GM12878 (cell line): ENCODE measurements at regions not wholly inside any gene's neighbourhood (a gene's known extent, or its start where the extent isn't known, plus 50 kb on each side); places are given as distances from the start of the nearest gene placed in this dataset.
"Not testable (repeated sequence)": the region's sequence is repeated elsewhere in the genome, so short reads cannot be mapped to it uniquely, and the experiment has no call there.

Experiments
- ATAC-seq: fragments of 200-7000 bp; cut with Tn5 transposase; 3 replicates; pipeline ENCODE4 v1.9.1; 2020; ENCODE audit warnings: mild to moderate bottlenecking, moderate library complexity
- BruUV-seq: library from RNA; stranded (reverse); fragments of 400-500 nt; replicated peaks from 2 replicates; lab custom pipeline; 2021; lab: Mats Ljungman, UMichigan
- CTCF ChIA-PET: fragments of 300-600 bp; sonication (Branson Sonifier 250); formaldehyde crosslinking; extraction: SDS; loops from one replicate; lab custom pipeline; 2021; ENCODE audit warnings: inconsistent platforms; lab: Yijun Ruan, JAX
- POLR2A ChIA-PET: fragments of 350-600 bp; formaldehyde crosslinking; extraction: SDS; loops from one replicate; lab custom pipeline; 2021; ENCODE audit warnings: inconsistent platforms; lab: Charles Lee
- RAD21 ChIA-PET: fragments of 300-600 bp; sonication (Branson Sonifier 250); formaldehyde crosslinking; loops from one replicate; lab custom pipeline; 2023; ENCODE audit warnings: antibody characterized with exemption; ENCODE audit not compliant: unreplicated experiment; lab: Charles Lee
- SMC1A ChIA-PET: fragments of 300-600 bp; sonication (Branson Sonifier 250); formaldehyde crosslinking; loops from one replicate; lab custom pipeline; 2023; ENCODE audit not compliant: unreplicated experiment, uncharacterized antibody; lab: Charles Lee
- DNase-seq: peaks from one replicate; pipeline ENCODE4 v3.0.0-alpha.2; 2011; ENCODE audit warnings: low read depth, low spot score
- FAIRE-seq: peaks from 3 replicates; lab custom pipeline; 2011; peaks lifted over from hg19 to GRCh38; lab: Jason Lieb, UNC
- H2AFZ ChIP-seq: 2 replicates; pipeline ENCODE4 v1.6.0; 2011; ENCODE audit warnings: low read depth, low read length, control low read depth; ENCODE audit not compliant: control insufficient read depth
- H3K27ac ChIP-seq: 2 replicates; pipeline ENCODE4 v1.5.1; 2011; ENCODE audit warnings: control low read depth; ENCODE audit not compliant: control insufficient read depth, insufficient read depth
- H3K27me3 ChIP-seq, 2 experiments: replicated peaks in 1 of 2; 2 replicates each; pipeline versions ENCODE4 v1.6.0 to v1.6.1; 2011; ENCODE audit warnings: low read length in 1 of 2; ENCODE audit not compliant: control insufficient read depth in 2 of 2, insufficient read depth in 2 of 2
- H3K36me3 ChIP-seq, 2 experiments: 2 replicates each; pipeline ENCODE4 v1.5.1; 2011; ENCODE audit warnings: low read length in 1 of 2; ENCODE audit not compliant: control insufficient read depth in 2 of 2, insufficient read depth in 2 of 2
- H3K4me1 ChIP-seq: 2 replicates; pipeline ENCODE4 v1.6.1; 2011; ENCODE audit warnings: mild to moderate bottlenecking, low read length, moderate library complexity, mixed read lengths; ENCODE audit not compliant: control insufficient read depth, insufficient read depth
- H3K4me2 ChIP-seq: 2 replicates; pipeline ENCODE4 v1.6.0; 2011; ENCODE audit warnings: control low read depth; ENCODE audit not compliant: control insufficient read depth, insufficient read depth
- H3K4me3 ChIP-seq: fragments of 200-600 bp; sonication (generic); 2 replicates; pipeline ENCODE4 v1.5.1; 2016
- H3K79me2 ChIP-seq: 2 replicates; pipeline ENCODE4 v1.6.0; 2011; ENCODE audit warnings: low read length; ENCODE audit not compliant: control insufficient read depth, insufficient read depth
- H3K9ac ChIP-seq: 2 replicates; pipeline ENCODE4 v1.8.0; 2011; ENCODE audit warnings: low read length, control low read depth, mixed read lengths; ENCODE audit not compliant: control insufficient read depth, insufficient read depth
- H3K9me3 ChIP-seq: replicated peaks from 3 replicates; pipeline ENCODE4 v1.5.1; 2011; ENCODE audit warnings: mild to moderate bottlenecking, low read length; ENCODE audit not compliant: control insufficient read depth, insufficient read depth
- H4K20me1 ChIP-seq: 2 replicates; pipeline ENCODE4 v1.6.0; 2011; ENCODE audit not compliant: control insufficient read depth, insufficient read depth
- HCFC1 ChIP-seq: fragments of 150-350 bp; IDR thresholded peaks from 2 replicates; pipeline ENCODE4 v1.6.1; 2014; ENCODE audit warnings: low read length
- MYB ChIP-seq: fragments of 150-350 bp; IDR thresholded peaks from 2 replicates; pipeline ENCODE4 v1.6.1; 2014; ENCODE audit warnings: mild to moderate bottlenecking, low read depth, low read length, borderline replicate concordance
- STAT3 ChIP-seq: IDR thresholded peaks from 2 replicates; pipeline ENCODE4 v1.6.1; 2011; ENCODE audit warnings: low read depth, low read length, improper control_type of control experiment
- WGBS: methylation state at CpG from one replicate; pipeline ENCODE4 v1.1.6; 2016; ENCODE audit warnings: low lambda C conversion rate; ENCODE audit not compliant: insufficient replicate concordance, insufficient coverage; ENCODE audit errors: missing lambda C conversion rate; 5-methylcytosine and 5-hydroxymethylcytosine counted together
- in situ Hi-C: fragments of 300-500 bp; cut with MboI; formaldehyde crosslinking; loops from 9 replicates; pipeline ENCODE4 v1.14.3; 2018; ENCODE audit warnings: mixed read lengths
- intact Hi-C: fragments of 100-400 bp; cut with micrococcal nuclease; formaldehyde crosslinking; loops from one replicate; pipeline ENCODE4 v1.14.2; 2022; ENCODE audit not compliant: unreplicated experiment
- TF ChIP-seq, protein P1 (sequence below): fragments of 150-350 bp; IDR thresholded peaks from 2 replicates; pipeline ENCODE4 v1.6.1; 2014; ENCODE audit warnings: mild to moderate bottlenecking, low read depth, low read length
- TF ChIP-seq, protein P2 (sequence below): IDR thresholded peaks from 2 replicates; pipeline ENCODE4 v1.6.1; 2011; ENCODE audit warnings: low read depth, mild to moderate bottlenecking, low read length, moderate library complexity, borderline replicate concordance; ENCODE audit errors: extremely low read depth
- TF ChIP-seq, protein P3 (sequence below): IDR thresholded peaks from 2 replicates; pipeline ENCODE4 v1.6.1; 2011; ENCODE audit warnings: borderline replicate concordance, low read depth, mild to moderate bottlenecking, moderate library complexity, low read length; ENCODE audit not compliant: insufficient read depth, poor library complexity, severe bottlenecking

DNA sequence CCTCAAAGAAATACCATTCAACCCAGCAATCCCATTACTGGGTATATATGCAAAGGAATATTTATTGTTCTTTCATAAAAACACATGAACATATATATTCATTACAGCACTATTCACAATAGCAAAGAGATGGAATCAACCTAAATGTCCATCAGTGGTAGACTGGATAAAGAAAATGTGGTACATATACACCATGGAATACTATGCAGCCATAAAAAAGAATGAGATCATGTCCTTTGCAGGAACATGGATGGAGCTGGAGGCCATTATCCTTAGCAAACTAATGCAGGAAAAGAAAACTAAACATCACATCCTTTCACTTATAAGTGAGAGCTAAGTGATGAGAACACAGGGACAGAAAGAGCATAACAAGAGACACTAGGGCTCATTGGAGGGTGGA, 142.7 kb upstream of the THY1 start:
- H3K4me2 ChIP-seq, H4K20me1 ChIP-seq, BruUV-seq, DNase-seq, H3K9ac ChIP-seq, H3K79me2 ChIP-seq, CTCF ChIA-PET, RAD21 ChIA-PET, ATAC-seq, in situ Hi-C loops, H3K4me3 ChIP-seq, H3K27me3 ChIP-seq, FAIRE-seq, H3K4me1 ChIP-seq, H3K36me3 ChIP-seq, H3K27ac ChIP-seq, intact Hi-C loops, H2AFZ ChIP-seq, POLR2A ChIA-PET, H3K9me3 ChIP-seq: not testable (repeated sequence)
- SMC1A ChIA-PET: interaction anchor here (0.6 kb wide), 1 partner anchor 59 kb away, joined by 5 read pairs; no protein-coding TSS in a partner anchor

DNA sequence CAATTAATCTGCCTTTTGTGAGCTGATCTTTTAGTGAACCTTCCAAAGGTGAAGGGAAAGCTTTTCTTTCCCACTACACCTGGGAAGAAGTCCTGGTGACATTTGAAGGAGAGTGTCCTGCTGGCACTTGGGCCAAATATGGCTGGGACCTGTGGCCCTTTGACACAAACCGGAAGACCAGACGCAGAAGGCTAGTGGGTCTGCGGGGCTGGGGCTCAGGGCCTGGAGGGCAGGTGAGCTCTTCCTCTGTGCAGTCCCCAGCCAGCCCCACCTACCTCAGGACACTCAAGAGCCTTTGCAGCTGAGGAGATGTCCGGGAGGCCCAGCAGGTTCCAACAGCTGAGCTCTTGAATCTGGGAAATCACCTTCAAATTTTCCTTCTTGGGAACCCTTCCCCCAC, 138.0 kb upstream of the THY1 start:
- ATAC-seq (no peak), DNase-seq (no peak), FAIRE-seq (no peak)
- H2AFZ ChIP-seq: no peak overlapping the region
- H3K27me3 ChIP-seq: no peaks in the 10 kb centered on the region; a peak in 2 of 4 replicates
- no peak overlapping the region for H3K4me3 ChIP-seq
- ChIA-PET POLR2A (no interaction called here), SMC1A (no interaction called here), RAD21 (no interaction called here)
- no peaks in the 10 kb centered on the region for H3K4me1 ChIP-seq
- peaks cover 1% of the 10 kb centered on the region; the same call in 1 of the 3 replicates for H3K9me3 ChIP-seq
- 56% methylated on average over 3 of the region's 4 CpGs for WGBS
- in situ Hi-C loops: no loop called here
- no peaks in the 10 kb centered on the region for H4K20me1 ChIP-seq
- no peak overlapping the region for H3K27ac ChIP-seq
- H3K36me3 ChIP-seq: no peaks in the 10 kb centered on the region
- H3K9ac ChIP-seq: no peak overlapping the region
- TF ChIP-seq STAT3 (no peak), MYB (no peak), HCFC1 (no peak)
- TF ChIP-seq, protein P1, sequence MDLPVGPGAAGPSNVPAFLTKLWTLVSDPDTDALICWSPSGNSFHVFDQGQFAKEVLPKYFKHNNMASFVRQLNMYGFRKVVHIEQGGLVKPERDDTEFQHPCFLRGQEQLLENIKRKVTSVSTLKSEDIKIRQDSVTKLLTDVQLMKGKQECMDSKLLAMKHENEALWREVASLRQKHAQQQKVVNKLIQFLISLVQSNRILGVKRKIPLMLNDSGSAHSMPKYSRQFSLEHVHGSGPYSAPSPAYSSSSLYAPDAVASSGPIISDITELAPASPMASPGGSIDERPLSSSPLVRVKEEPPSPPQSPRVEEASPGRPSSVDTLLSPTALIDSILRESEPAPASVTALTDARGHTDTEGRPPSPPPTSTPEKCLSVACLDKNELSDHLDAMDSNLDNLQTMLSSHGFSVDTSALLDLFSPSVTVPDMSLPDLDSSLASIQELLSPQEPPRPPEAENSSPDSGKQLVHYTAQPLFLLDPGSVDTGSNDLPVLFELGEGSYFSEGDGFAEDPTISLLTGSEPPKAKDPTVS: no peak
- TF ChIP-seq, protein P2, sequence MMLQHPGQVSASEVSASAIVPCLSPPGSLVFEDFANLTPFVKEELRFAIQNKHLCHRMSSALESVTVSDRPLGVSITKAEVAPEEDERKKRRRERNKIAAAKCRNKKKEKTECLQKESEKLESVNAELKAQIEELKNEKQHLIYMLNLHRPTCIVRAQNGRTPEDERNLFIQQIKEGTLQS: no peak
- TF ChIP-seq, protein P3, sequence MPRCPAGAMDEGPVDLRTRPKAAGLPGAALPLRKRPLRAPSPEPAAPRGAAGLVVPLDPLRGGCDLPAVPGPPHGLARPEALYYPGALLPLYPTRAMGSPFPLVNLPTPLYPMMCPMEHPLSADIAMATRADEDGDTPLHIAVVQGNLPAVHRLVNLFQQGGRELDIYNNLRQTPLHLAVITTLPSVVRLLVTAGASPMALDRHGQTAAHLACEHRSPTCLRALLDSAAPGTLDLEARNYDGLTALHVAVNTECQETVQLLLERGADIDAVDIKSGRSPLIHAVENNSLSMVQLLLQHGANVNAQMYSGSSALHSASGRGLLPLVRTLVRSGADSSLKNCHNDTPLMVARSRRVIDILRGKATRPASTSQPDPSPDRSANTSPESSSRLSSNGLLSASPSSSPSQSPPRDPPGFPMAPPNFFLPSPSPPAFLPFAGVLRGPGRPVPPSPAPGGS: no peak
- TF ChIP-seq, all 136 proteins: peak for 0
- Histone ChIP-seq H3K79me2 (no peaks in the 10 kb centered on the region), H3K4me2 (no peak overlapping the region)
- BruUV-seq: no TSS peak
- CTCF ChIA-PET: interaction anchor here (1.2 kb wide), 2 partner anchors 23 to 27 kb away, joined by 3 read pairs; no protein-coding TSS in a partner anchor
- intact Hi-C loops: no loop called here
